AG09319 (cell line): ENCODE measurements at regions not wholly inside any gene's neighbourhood (a gene's known extent, or its start where the extent isn't known, plus 50 kb on each side); places are given as distances from the start of the nearest gene placed in this dataset.
"Not testable (repeated sequence)": the region's sequence is repeated elsewhere in the genome, so short reads cannot be mapped to it uniquely, and the experiment has no call there.

ENCODE experiments used
- DNase-seq: peaks from one replicate; pipeline ENCODE4 v3.0.0-alpha.2; 2010; ENCODE audit warnings: low read depth; ENCODE audit errors: extremely low read depth
- CTCF ChIP-seq: IDR thresholded peaks from 2 replicates; pipeline ENCODE4 v1.5.1; 2011; ENCODE audit warnings: low read depth, mild to moderate bottlenecking, inconsistent platforms, low read length, moderate library complexity

- TF ChIP-seq CTCF, result no peak
- DNase-seq, result no peak
These were observed 178.1 kb downstream of the AVL9 start for GRCh38 chr7:32673275-32673983.

- DNase-seq, result no peak
- no peak for TF ChIP-seq CTCF
These were observed 175.1 kb downstream of the AVL9 start for GRCh38 chr7:32670110-32671025.

GRCh38 chr7:32669173-32669870, 174.0 kb downstream of the AVL9 start:
- not testable (repeated sequence) for DNase-seq

- not testable (repeated sequence) for DNase-seq
These were observed 173.3 kb downstream of the AVL9 start for GRCh38 chr7:32668387-32669097.

- not testable (repeated sequence) for DNase-seq
These were observed 172.3 kb downstream of the AVL9 start for GRCh38 chr7:32667586-32667985.

- DNase-seq, result not testable (repeated sequence)
These were observed 168.5 kb downstream of the AVL9 start for GRCh38 chr7:32663805-32664211.

GRCh38 chr7:32662509-32662908, 167.2 kb downstream of the AVL9 start:
- DNase-seq, result not testable (repeated sequence)

GRCh38 chr7:32661929-32662328, 166.6 kb downstream of the AVL9 start:
- DNase-seq, result no peak
- no peak for TF ChIP-seq CTCF

- DNase-seq, result no peak
- TF ChIP-seq CTCF, result no peak
These were observed 166.2 kb downstream of the AVL9 start for GRCh38 chr7:32661501-32661900.
